ENCODE measurements at regions not wholly inside any gene's neighbourhood (a gene's known extent, or its start where the extent isn't known, plus 50 kb on each side); places are given as distances from the start of the nearest gene placed in this dataset.

DNA sequence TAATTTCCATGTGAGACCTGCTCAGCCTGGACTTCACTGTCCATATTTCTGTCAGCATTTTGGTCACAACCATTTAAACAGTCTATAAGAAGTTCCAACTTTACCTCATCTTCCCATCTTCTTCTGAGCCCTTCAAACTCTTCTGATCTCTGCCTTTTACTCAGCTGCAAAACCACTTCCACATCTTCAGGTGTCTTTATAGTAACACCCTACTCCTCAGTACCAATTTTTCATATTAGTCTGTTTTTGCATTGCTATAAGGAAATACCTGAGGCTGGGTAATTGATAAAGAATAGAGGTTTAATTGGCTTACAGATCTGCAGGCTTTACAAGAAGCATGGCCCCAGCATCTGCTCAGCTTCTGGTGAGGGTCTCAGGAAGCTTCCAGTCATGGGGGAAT lies 1648.9 kb upstream of the SLC10A2 start:
- POLR2A ChIA-PET = no interaction called here

GRCh38 chr13:104705031-104705750 lies 1639.0 kb upstream of the SLC10A2 start:
- no TSS peak for BruUV-seq (replicated peaks)
- no peak for DNase-seq (ENCODE audit: low read depth, low spot score)
- H3K9me2 ChIP-seq (ENCODE audit: insufficient read depth) = no peaks in the 10 kb centered on the region
- no peaks in the 10 kb centered on the region for H3K27me3 ChIP-seq (ENCODE audit: insufficient read depth, low read length)
- H3K36me3 ChIP-seq (ENCODE audit: control insufficient read depth in 1 of 2, insufficient read depth in 2 of 2, low read length in 2 of 2) = no peaks in the 10 kb centered on the region
- H3K9me3 ChIP-seq (ENCODE audit: control insufficient read depth in 1 of 2, insufficient read depth in 1 of 2, low read depth in 1 of 2, low read length in 2 of 2) = no peaks in the 10 kb centered on the region
- H3K27ac ChIP-seq (ENCODE audit: low read depth, low read length) = no peak overlapping the region
- ChIA-PET POLR2A (no interaction called here), CTCF (no interaction called here), RAD21 (ENCODE audit: low non-redundant PET in 1 of 2, low total read pairs in 2 of 2, uncharacterized antibody in 2 of 2, unreplicated experiment in 2 of 2) (no interaction called here)
- no peak for ATAC-seq
- H4K20me1 ChIP-seq (ENCODE audit: insufficient read depth) = no peaks in the 10 kb centered on the region
- no peak overlapping the region for H3K4me3 ChIP-seq (replicated peaks in 1 of 2; ENCODE audit: low read depth in 1 of 2, low read length in 2 of 2)
- no peak overlapping the region for H3K4me2 ChIP-seq (ENCODE audit: low read length)
- H3K4me1 ChIP-seq (ENCODE audit: control insufficient read depth in 1 of 2, insufficient read depth in 2 of 2, low read length in 2 of 2) = no peaks in the 10 kb centered on the region
- intact Hi-C loops (cut with micrococcal nuclease) = no loop called here
- H3K9ac ChIP-seq (ENCODE audit: low read length) = no peak overlapping the region
- H3K79me2 ChIP-seq (ENCODE audit: insufficient read depth, low read length) = no peaks in the 10 kb centered on the region
- no peak overlapping the region for H2AFZ ChIP-seq (ENCODE audit: low read depth, low read length, poor library complexity, severe bottlenecking)
- TF ChIP-seq, protein P1, sequence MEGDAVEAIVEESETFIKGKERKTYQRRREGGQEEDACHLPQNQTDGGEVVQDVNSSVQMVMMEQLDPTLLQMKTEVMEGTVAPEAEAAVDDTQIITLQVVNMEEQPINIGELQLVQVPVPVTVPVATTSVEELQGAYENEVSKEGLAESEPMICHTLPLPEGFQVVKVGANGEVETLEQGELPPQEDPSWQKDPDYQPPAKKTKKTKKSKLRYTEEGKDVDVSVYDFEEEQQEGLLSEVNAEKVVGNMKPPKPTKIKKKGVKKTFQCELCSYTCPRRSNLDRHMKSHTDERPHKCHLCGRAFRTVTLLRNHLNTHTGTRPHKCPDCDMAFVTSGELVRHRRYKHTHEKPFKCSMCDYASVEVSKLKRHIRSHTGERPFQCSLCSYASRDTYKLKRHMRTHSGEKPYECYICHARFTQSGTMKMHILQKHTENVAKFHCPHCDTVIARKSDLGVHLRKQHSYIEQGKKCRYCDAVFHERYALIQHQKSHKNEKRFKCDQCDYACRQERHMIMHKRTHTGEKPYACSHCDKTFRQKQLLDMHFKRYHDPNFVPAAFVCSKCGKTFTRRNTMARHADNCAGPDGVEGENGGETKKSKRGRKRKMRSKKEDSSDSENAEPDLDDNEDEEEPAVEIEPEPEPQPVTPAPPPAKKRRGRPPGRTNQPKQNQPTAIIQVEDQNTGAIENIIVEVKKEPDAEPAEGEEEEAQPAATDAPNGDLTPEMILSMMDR (IDR thresholded peaks at IDR 0.05 in 2 of 3, conservative IDR thresholded peaks at IDR 0.05 in 1 of 3; ENCODE audit: borderline replicate concordance in 1 of 3, insufficient read depth in 1 of 3, low read depth in 2 of 3, low read length in 2 of 3) = no peak
- no peak for TF ChIP-seq CEBPB (IDR thresholded peaks at IDR 0.05; ENCODE audit: low read depth)
- no peak for TF ChIP-seq CBX3 (IDR thresholded peaks at IDR 0.05; ENCODE audit: low read depth)
- TF ChIP-seq TCF7L2 (IDR thresholded peaks at IDR 0.05; ENCODE audit: borderline replicate concordance, extremely low read depth, insufficient read depth, insufficient read length) = no peak
- no peak for TF ChIP-seq SRF (IDR thresholded peaks at IDR 0.05; ENCODE audit: low read depth)
- TF ChIP-seq MAX (IDR thresholded peaks at IDR 0.05) = no peak
- no peak for TF ChIP-seq EZH2 (IDR thresholded peaks at IDR 0.05)
- no peak for TF ChIP-seq ZNF274 (IDR thresholded peaks at IDR 0.05; ENCODE audit: low read depth, low read length)
- no peak for TF ChIP-seq SIN3A (IDR thresholded peaks at IDR 0.05; ENCODE audit: low read depth)
- no peak for TF ChIP-seq RAD21 (IDR thresholded peaks at IDR 0.05; ENCODE audit: low read depth)
- no peak for TF ChIP-seq POLR2A (IDR thresholded peaks at IDR 0.05; ENCODE audit: borderline replicate concordance, extremely low read depth, insufficient read depth, insufficient read length)
- TF ChIP-seq ATF3 (IDR thresholded peaks at IDR 0.05) = no peak
- no peak for TF ChIP-seq SP1 (IDR thresholded peaks at IDR 0.05; ENCODE audit: low read depth)
- no peak for TF ChIP-seq EGR1 (IDR thresholded peaks at IDR 0.05; ENCODE audit: low read depth)

More for the DNA sequence above, 1648.9 kb upstream of the SLC10A2 start:
- H3K9me2 ChIP-seq (ENCODE audit: insufficient read depth) = no peaks in the 10 kb centered on the region
- RAD21 ChIA-PET (ENCODE audit: low non-redundant PET in 1 of 2, low total read pairs in 2 of 2, uncharacterized antibody in 2 of 2, unreplicated experiment in 2 of 2) = no interaction called here
- CTCF ChIA-PET = no interaction called here
- no peak for ATAC-seq
- no peaks in the 10 kb centered on the region for H3K36me3 ChIP-seq (ENCODE audit: control insufficient read depth in 1 of 2, insufficient read depth in 2 of 2, low read length in 2 of 2)
- H3K4me2 ChIP-seq (ENCODE audit: low read length) = no peak overlapping the region
- no peak overlapping the region for H3K4me3 ChIP-seq (replicated peaks in 1 of 2; ENCODE audit: low read depth in 1 of 2, low read length in 2 of 2)
- BruUV-seq (replicated peaks) = no TSS peak
- no peak for DNase-seq (ENCODE audit: low read depth, low spot score)
- no peak overlapping the region for H3K27ac ChIP-seq (ENCODE audit: low read depth, low read length)
- intact Hi-C loops (cut with micrococcal nuclease) = no loop called here
- H2AFZ ChIP-seq (ENCODE audit: low read depth, low read length, poor library complexity, severe bottlenecking) = no peak overlapping the region
- TF ChIP-seq SIN3A (IDR thresholded peaks at IDR 0.05; ENCODE audit: low read depth) = no peak
- no peak for TF ChIP-seq SRF (IDR thresholded peaks at IDR 0.05; ENCODE audit: low read depth)
- no peak for TF ChIP-seq ZNF274 (IDR thresholded peaks at IDR 0.05; ENCODE audit: low read depth, low read length)
- TF ChIP-seq, protein P1 (IDR thresholded peaks at IDR 0.05 in 2 of 3, conservative IDR thresholded peaks at IDR 0.05 in 1 of 3; ENCODE audit: borderline replicate concordance in 1 of 3, insufficient read depth in 1 of 3, low read depth in 2 of 3, low read length in 2 of 3) = no peak
- no peak for TF ChIP-seq POLR2AphosphoS5 (IDR thresholded peaks at IDR 0.05; ENCODE audit: low read depth, low read length)
- no peaks in the 10 kb centered on the region for H3K27me3 ChIP-seq (ENCODE audit: insufficient read depth, low read length)
- no peaks in the 10 kb centered on the region for H3K9me3 ChIP-seq (ENCODE audit: control insufficient read depth in 1 of 2, insufficient read depth in 1 of 2, low read depth in 1 of 2, low read length in 2 of 2)
- H4K20me1 ChIP-seq (ENCODE audit: insufficient read depth) = no peaks in the 10 kb centered on the region
- no peaks in the 10 kb centered on the region for H3K79me2 ChIP-seq (ENCODE audit: insufficient read depth, low read length)
- no peaks in the 10 kb centered on the region for H3K4me1 ChIP-seq (ENCODE audit: control insufficient read depth in 1 of 2, insufficient read depth in 2 of 2, low read length in 2 of 2)
- H3K9ac ChIP-seq (ENCODE audit: low read length) = no peak overlapping the region

Measured in HCT116 (cell line).